HG03159 (cell line): ENCODE measurements at regions not wholly inside any gene's neighbourhood (a gene's known extent, or its start where the extent isn't known, plus 50 kb on each side); places are given as distances from the start of the nearest gene placed in this dataset.

Experiments
- ATAC-seq: cut with Tn5 transposase; IDR thresholded peaks from one replicate; pipeline ENCODE4 v1.9.1; 2021; ENCODE audit warnings: mild to moderate bottlenecking, moderate library complexity; ENCODE audit not compliant: unreplicated experiment

GRCh38 chr1:87265786-87266185 lies 62.9 kb upstream of the LMO4 start:
- no peak for ATAC-seq

- no peak for ATAC-seq
Measured at GRCh38 chr1:87268111-87268510, 60.6 kb upstream of the LMO4 start.

GRCh38 chr1:87269921-87270320 lies 58.8 kb upstream of the LMO4 start:
- ATAC-seq: no peak

- ATAC-seq: no peak
Measured at GRCh38 chr1:87273291-87273690, 55.4 kb upstream of the LMO4 start.

- no peak for ATAC-seq
Measured at GRCh38 chr1:87274851-87275250, 53.8 kb upstream of the LMO4 start.

- no peak for ATAC-seq
Measured at GRCh38 chr1:87278825-87279535, 49.7 kb upstream of the LMO4 start.
